ENCODE measurements at regions not wholly inside any gene's neighbourhood (a gene's known extent, or its start where the extent isn't known, plus 50 kb on each side); places are given as distances from the start of the nearest gene placed in this dataset.

DNA sequence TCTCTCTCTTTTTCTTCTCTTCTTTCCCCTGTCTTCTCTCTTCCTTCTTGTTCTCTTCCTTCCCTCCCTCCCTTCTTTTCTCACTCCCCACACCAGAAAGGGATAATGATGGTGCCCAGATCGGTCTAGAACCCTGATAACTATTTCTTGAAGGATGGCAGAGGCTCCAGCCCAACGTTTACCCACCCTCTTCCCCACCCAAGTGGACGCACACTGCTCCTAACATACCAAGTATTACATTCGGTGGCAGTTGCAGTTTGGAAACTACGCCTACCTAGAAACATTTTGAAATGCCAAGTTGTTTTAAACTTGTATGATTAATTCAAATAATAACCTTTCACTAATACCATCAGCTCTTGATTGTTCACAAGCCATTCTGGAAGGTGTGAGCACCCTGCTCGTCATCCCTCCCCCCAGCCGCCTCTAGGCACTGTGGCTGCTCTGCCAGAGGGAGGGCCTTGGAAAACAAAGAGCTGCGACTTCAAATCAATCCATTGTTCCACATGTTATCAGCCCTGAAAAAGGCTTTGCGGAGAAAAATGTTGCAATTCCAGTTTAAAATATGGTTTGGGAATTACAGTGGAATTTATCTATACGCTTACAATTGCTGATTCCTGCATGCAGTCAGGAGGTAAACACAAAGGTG is 1017.5 kb upstream of the TENM3 start:
- no peak for DNase-seq (ENCODE audit: extremely low read depth, insufficient read length)
- Histone ChIP-seq H3K4me3 (replicated peaks; ENCODE audit: low read depth, low read length) (no peak overlapping the region), H3K36me3 (ENCODE audit: control insufficient read depth, insufficient read depth, low read length) (no peaks in the 10 kb centered on the region), H3K27me3 (replicated peaks; ENCODE audit: control insufficient read depth, insufficient read depth, low read length) (no peaks in the 10 kb centered on the region)
- TF ChIP-seq, protein P1, sequence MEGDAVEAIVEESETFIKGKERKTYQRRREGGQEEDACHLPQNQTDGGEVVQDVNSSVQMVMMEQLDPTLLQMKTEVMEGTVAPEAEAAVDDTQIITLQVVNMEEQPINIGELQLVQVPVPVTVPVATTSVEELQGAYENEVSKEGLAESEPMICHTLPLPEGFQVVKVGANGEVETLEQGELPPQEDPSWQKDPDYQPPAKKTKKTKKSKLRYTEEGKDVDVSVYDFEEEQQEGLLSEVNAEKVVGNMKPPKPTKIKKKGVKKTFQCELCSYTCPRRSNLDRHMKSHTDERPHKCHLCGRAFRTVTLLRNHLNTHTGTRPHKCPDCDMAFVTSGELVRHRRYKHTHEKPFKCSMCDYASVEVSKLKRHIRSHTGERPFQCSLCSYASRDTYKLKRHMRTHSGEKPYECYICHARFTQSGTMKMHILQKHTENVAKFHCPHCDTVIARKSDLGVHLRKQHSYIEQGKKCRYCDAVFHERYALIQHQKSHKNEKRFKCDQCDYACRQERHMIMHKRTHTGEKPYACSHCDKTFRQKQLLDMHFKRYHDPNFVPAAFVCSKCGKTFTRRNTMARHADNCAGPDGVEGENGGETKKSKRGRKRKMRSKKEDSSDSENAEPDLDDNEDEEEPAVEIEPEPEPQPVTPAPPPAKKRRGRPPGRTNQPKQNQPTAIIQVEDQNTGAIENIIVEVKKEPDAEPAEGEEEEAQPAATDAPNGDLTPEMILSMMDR (IDR thresholded peaks at IDR 0.05; ENCODE audit: insufficient read depth, low read length, poor library complexity, severe bottlenecking), result no peak

DNA sequence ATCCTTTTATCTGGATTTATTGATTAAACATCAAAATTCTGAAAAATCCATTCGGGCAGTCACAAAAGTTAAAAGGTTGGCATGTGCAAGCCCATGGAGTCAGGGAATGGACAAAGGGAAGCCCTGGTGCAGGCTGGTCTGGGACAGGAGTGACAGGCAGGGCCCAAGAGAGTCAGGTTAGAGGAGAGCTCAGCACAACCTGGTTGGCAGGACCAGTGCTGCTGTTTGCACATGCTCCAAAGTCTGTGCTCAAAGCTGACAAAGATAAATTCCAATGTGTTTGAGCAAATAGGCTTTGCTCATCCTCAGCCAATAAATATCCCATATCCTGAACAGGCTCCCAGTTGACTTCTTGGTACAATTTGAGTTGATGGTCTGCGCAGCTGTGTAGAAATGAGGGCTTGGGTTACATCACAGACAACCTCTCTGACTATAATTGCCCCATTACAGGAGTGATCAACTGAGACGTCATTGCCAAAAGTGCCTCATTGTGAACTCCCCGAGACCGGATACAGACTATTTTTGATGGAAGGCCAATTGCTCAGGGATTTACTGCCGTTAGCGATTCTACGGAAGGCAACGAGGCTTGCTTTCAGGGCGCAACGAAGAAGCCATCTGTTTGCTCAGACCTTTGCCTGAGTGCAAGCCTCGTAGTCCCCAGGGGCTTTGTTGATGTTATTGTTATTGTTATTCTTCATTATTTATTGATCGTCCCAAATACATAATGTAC is 1008.1 kb upstream of the TENM3 start:
- H3K4me3 ChIP-seq (replicated peaks; ENCODE audit: low read depth, low read length), result no peak overlapping the region

DNA sequence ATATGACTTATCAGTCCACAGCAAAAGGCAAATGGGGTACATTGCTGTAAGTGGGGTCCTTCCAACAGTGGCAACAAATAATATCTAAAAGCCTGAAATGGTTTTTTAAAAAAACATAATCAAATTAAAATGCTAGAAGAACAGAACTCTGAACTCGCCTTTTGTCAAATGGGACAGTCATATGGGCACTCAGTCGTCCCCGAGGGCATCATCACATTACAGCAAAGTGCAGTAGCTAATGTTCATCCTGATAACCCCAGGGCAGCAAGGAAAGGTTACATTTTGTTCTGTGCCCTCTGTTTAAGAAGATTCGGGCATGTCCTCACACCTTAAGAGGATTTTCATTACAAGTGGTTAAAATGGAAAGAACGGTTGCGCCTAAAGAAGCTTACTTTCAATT is 997.9 kb upstream of the TENM3 start:
- Histone ChIP-seq H3K27me3 (replicated peaks; ENCODE audit: control insufficient read depth, insufficient read depth, low read length) (no peaks in the 10 kb centered on the region), H3K36me3 (ENCODE audit: control insufficient read depth, insufficient read depth, low read length) (no peaks in the 10 kb centered on the region), H3K4me3 (replicated peaks; ENCODE audit: low read depth, low read length) (no peak overlapping the region)
- DNase-seq (ENCODE audit: extremely low read depth, insufficient read length), result no peak
- TF ChIP-seq, protein P1 (IDR thresholded peaks at IDR 0.05; ENCODE audit: insufficient read depth, low read length, poor library complexity, severe bottlenecking), result no peak

More for the DNA sequence above, 1008.1 kb upstream of the TENM3 start:
- H3K27me3 ChIP-seq (replicated peaks; ENCODE audit: control insufficient read depth, insufficient read depth, low read length), result no peaks in the 10 kb centered on the region
- H3K36me3 ChIP-seq (ENCODE audit: control insufficient read depth, insufficient read depth, low read length), result no peaks in the 10 kb centered on the region
- TF ChIP-seq, protein P1 (IDR thresholded peaks at IDR 0.05; ENCODE audit: insufficient read depth, low read length, poor library complexity, severe bottlenecking), result no peak
- no peak for DNase-seq (ENCODE audit: extremely low read depth, insufficient read length)

DNA sequence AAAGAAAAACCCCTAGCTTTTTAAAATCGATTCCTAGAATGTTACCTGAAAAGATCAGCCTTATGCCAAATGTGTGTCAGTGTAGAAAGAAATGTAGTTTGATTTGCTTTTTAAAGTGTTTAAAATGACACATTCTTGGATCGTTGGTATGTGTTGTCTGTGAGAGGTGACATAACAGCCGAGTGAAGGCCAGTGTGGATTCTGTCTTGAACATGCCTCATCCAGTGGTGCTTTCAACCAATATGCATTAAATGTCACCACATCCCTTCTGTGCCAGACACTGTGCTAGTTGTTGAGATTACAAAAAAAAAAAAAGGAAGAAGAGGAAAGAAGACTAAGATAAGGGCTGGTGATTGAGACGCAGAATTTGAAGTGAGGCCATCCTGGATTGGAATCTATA is 994.2 kb upstream of the TENM3 start:
- H3K36me3 ChIP-seq (ENCODE audit: control insufficient read depth, insufficient read depth, low read length), result no peaks in the 10 kb centered on the region
- no peaks in the 10 kb centered on the region for H3K27me3 ChIP-seq (replicated peaks; ENCODE audit: control insufficient read depth, insufficient read depth, low read length)
- DNase-seq (ENCODE audit: extremely low read depth, insufficient read length), result no peak
- TF ChIP-seq, protein P1 (IDR thresholded peaks at IDR 0.05; ENCODE audit: insufficient read depth, low read length, poor library complexity, severe bottlenecking), result no peak
- no peak overlapping the region for H3K4me3 ChIP-seq (replicated peaks; ENCODE audit: low read depth, low read length)

DNA sequence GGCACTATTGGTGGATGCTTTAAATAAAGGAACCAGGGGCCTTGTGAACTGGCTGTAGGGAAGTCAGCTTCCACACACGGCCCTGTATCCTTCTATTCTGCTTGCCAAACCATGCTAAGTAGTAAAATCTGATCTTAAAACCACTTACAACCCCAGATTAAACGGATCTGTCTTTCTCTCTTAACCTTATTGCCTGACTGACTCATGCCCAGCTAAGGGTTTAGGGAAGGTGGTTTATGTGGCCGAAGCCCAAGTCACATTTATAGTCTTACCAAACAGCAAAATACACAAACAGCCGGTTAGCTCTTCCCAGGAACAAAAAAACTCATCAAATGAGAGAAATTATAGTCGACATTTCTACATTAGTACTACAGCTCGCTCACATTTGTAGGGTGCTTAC is 988.4 kb upstream of the TENM3 start:
- H3K4me3 ChIP-seq (replicated peaks; ENCODE audit: low read depth, low read length), result no peak overlapping the region
- TF ChIP-seq, protein P1 (IDR thresholded peaks at IDR 0.05; ENCODE audit: insufficient read depth, low read length, poor library complexity, severe bottlenecking), result no peak
- no peak for DNase-seq (ENCODE audit: extremely low read depth, insufficient read length)
- no peaks in the 10 kb centered on the region for H3K36me3 ChIP-seq (ENCODE audit: control insufficient read depth, insufficient read depth, low read length)
- H3K27me3 ChIP-seq (replicated peaks; ENCODE audit: control insufficient read depth, insufficient read depth, low read length), result no peaks in the 10 kb centered on the region
